ENCODE measurements at regions not wholly inside any gene's neighbourhood (a gene's known extent, or its start where the extent isn't known, plus 50 kb on each side); places are given as distances from the start of the nearest gene placed in this dataset.

- Mint-ChIP-seq H3K4me1 (no peaks in the 10 kb centered on the region), H3K36me3 (no peaks in the 10 kb centered on the region), H3K9me3 (peaks cover 0 to 13% (median 9%) of the 10 kb centered on the region in 7 donors), H3K27ac (no peak overlapping the region), H3K27me3 (ENCODE audit: low read depth in 3 of 3) (peaks cover 0 to 2% (median 0%) of the 10 kb centered on the region in 3 donors), H3K4me3 (no peak overlapping the region)
- Histone ChIP-seq H3K36me3 (replicated peaks in 1 of 2; ENCODE audit: control insufficient read depth in 1 of 2, insufficient read depth in 2 of 2, low read length in 2 of 2) (no peaks in the 10 kb centered on the region), H4K20me1 (ENCODE audit: insufficient read depth, low read length) (no peaks in the 10 kb centered on the region), H2AFZ (ENCODE audit: insufficient read depth, low read depth, low read length, poor library complexity, severe bottlenecking) (no peak overlapping the region), H3K27me3 (ENCODE audit: control insufficient read depth in 2 of 2, insufficient read depth in 2 of 2, low read length in 2 of 2) (no peaks in the 10 kb centered on the region), H3K9me3 (replicated peaks in 1 of 2; ENCODE audit: control insufficient read depth in 1 of 2, insufficient read depth in 1 of 2, low read length in 2 of 2) (peaks cover 8 to 10% of the 10 kb centered on the region in 2 donors), H3K9ac (ENCODE audit: insufficient read depth, low read length, poor library complexity, severe bottlenecking) (no peak overlapping the region), H3K4me2 (replicated peaks; ENCODE audit: extremely low read depth, low read length, poor library complexity, severe bottlenecking) (no peak overlapping the region), H3K79me2 (ENCODE audit: insufficient read depth, low read length) (no peaks in the 10 kb centered on the region), H3K4me1 (ENCODE audit: control insufficient read depth in 1 of 2, insufficient read depth in 2 of 2, low read length in 2 of 2) (no peaks in the 10 kb centered on the region), H3K27ac (ENCODE audit: low read depth in 1 of 2, low read length in 2 of 2) (no peak overlapping the region), H3K4me3 (replicated peaks in 1 of 3; ENCODE audit: low read depth in 2 of 3, low read length in 3 of 3) (no peak overlapping the region)
- WGBS (ENCODE audit: insufficient coverage), result no CpG with 5 or more reads among the region's 2 CpGs
- no peak for DNase-seq
- intact Hi-C loops (cut with micrococcal nuclease), result no loop called here
- no peak for TF ChIP-seq CTCF (IDR thresholded peaks at IDR 0.05)
Observed at GRCh38 chr17:53454337-53454736, 368.4 kb upstream of the KIF2B start.

- intact Hi-C loops (cut with micrococcal nuclease), result no loop called here
- TF ChIP-seq CTCF (IDR thresholded peaks at IDR 0.05), result no peak
- Histone ChIP-seq H4K20me1 (ENCODE audit: insufficient read depth, low read length) (no peaks in the 10 kb centered on the region), H3K79me2 (ENCODE audit: insufficient read depth, low read length) (no peaks in the 10 kb centered on the region), H3K27me3 (ENCODE audit: control insufficient read depth in 2 of 2, insufficient read depth in 2 of 2, low read length in 2 of 2) (no peaks in the 10 kb centered on the region), H2AFZ (ENCODE audit: insufficient read depth, low read depth, low read length, poor library complexity, severe bottlenecking) (no peak overlapping the region), H3K27ac (ENCODE audit: low read depth in 1 of 2, low read length in 2 of 2) (no peak overlapping the region), H3K9me3 (replicated peaks in 1 of 2; ENCODE audit: control insufficient read depth in 1 of 2, insufficient read depth in 1 of 2, low read length in 2 of 2) (no peaks in the 10 kb centered on the region), H3K4me1 (ENCODE audit: control insufficient read depth in 1 of 2, insufficient read depth in 2 of 2, low read length in 2 of 2) (no peaks in the 10 kb centered on the region), H3K4me2 (replicated peaks; ENCODE audit: extremely low read depth, low read length, poor library complexity, severe bottlenecking) (no peak overlapping the region), H3K36me3 (replicated peaks in 1 of 2; ENCODE audit: control insufficient read depth in 1 of 2, insufficient read depth in 2 of 2, low read length in 2 of 2) (no peaks in the 10 kb centered on the region), H3K9ac (ENCODE audit: insufficient read depth, low read length, poor library complexity, severe bottlenecking) (no peak overlapping the region), H3K4me3 (replicated peaks in 1 of 3; ENCODE audit: low read depth in 2 of 3, low read length in 3 of 3) (no peak overlapping the region)
- H3K36me3 Mint-ChIP-seq, result no peaks in the 10 kb centered on the region
- no peak overlapping the region for H3K4me3 Mint-ChIP-seq
- no peaks in the 10 kb centered on the region for H3K27me3 Mint-ChIP-seq (ENCODE audit: low read depth in 3 of 3)
- H3K27ac Mint-ChIP-seq, result no peak overlapping the region
- peaks cover 0 to 3% (median 0%) of the 10 kb centered on the region in 7 donors for H3K9me3 Mint-ChIP-seq
- DNase-seq, result no peak
- no CpG with 5 or more reads among the region's 4 CpGs for WGBS (ENCODE audit: insufficient coverage)
- H3K4me1 Mint-ChIP-seq, result no peaks in the 10 kb centered on the region
Observed at GRCh38 chr17:53449324-53449723, 373.4 kb upstream of the KIF2B start.
